A549 (cell line): ENCODE measurements at regions not wholly inside any gene's neighbourhood (a gene's known extent, or its start where the extent isn't known, plus 50 kb on each side); places are given as distances from the start of the nearest gene placed in this dataset.
A peak's percentile ranks its signal among the peaks of the same experiment; 100 is the strongest.

Experiments
- ATAC-seq, 2 experiments: fragments of 200-7000 bp in 1 of 2; fragments of >200 bp in 1 of 2; cut with Nextera tagmentation in 1 of 2; cut with Tn5 transposase in 1 of 2; 3 replicates each; pipeline versions ENCODE4 v1.8.0 to v1.9.1; 2018 to 2020; ENCODE audit warnings: mild to moderate bottlenecking in 1 of 2, moderate library complexity in 1 of 2
- CTCF ChIA-PET: fragments of 300-600 bp; sonication (Branson Sonifier 250); formaldehyde crosslinking; extraction: SDS; loops from one replicate; lab custom pipeline; 2021; ENCODE audit warnings: antibody characterized with exemption, inconsistent platforms; lab: Yijun Ruan, JAX
- POLR2A ChIA-PET: fragments of 350-600 bp; formaldehyde crosslinking; extraction: SDS; loops from one replicate; lab custom pipeline; 2021; ENCODE audit warnings: antibody characterized with exemption, inconsistent platforms; lab: Yijun Ruan, JAX
- DNase-seq, 2 experiments: peaks; one replicate each; pipeline versions ENCODE4 v3.0.0 to v3.0.0-alpha.2; 2011 to 2016; ENCODE audit warnings: low read depth in 1 of 2, low spot score in 1 of 2
- FAIRE-seq: peaks from 2 replicates; lab custom pipeline; 2011; peaks lifted over from hg19 to GRCh38; lab: Jason Lieb, UNC
- H3K27ac ChIP-seq, 2 experiments: fragments of >200 bp; sonication (Bioruptor Twin); formaldehyde crosslinking; 3 replicates each; pipeline ENCODE4 v1.5.1; 2016 to 2017
- H3K4me1 ChIP-seq: fragments of >200 bp; sonication (Bioruptor Twin); formaldehyde crosslinking; 3 replicates; pipeline ENCODE4 v1.6.1; 2016
- H3K4me2 ChIP-seq: fragments of >200 bp; sonication (Bioruptor Twin); formaldehyde crosslinking; 3 replicates; pipeline ENCODE4 v1.6.1; 2016
- H3K4me3 ChIP-seq: fragments of >200 bp; sonication (Bioruptor Twin); formaldehyde crosslinking; 3 replicates; pipeline ENCODE4 v1.5.1; 2016
- H3K9me3 ChIP-seq: fragments of >200 bp; sonication (Bioruptor Twin); formaldehyde crosslinking; 3 replicates; pipeline ENCODE4 v1.6.1; 2016
- BCL3 ChIP-seq: fragments of >200 bp; sonication (Bioruptor Twin); formaldehyde crosslinking; IDR thresholded peaks from 3 replicates; pipeline ENCODE4 v1.6.1; 2016
- BHLHE40 ChIP-seq: IDR thresholded peaks from 2 replicates; pipeline ENCODE4 v1.6.1; 2012; ENCODE audit warnings: low read depth, low read length, inconsistent platforms
- CBX2 ChIP-seq: fragments of 200-600 bp; sonication (generic); IDR thresholded peaks from 2 replicates; pipeline ENCODE4 v1.6.1; 2016; ENCODE audit warnings: low read depth, mild to moderate bottlenecking, borderline replicate concordance
- CHD4 ChIP-seq: fragments of 200-600 bp; sonication (generic); IDR thresholded peaks from 2 replicates; pipeline ENCODE4 v1.6.1; 2016; ENCODE audit warnings: antibody characterized with exemption, mild to moderate bottlenecking, borderline replicate concordance
- EHF ChIP-seq: fragments of 250-450 bp; sonication (Bioruptor Pico); IDR thresholded peaks from 2 replicates; pipeline ENCODE4 v1.5.0; 2020; ENCODE audit warnings: mild to moderate bottlenecking
- FOSL2 ChIP-seq, 2 experiments: fragments of 450-650 bp in 1 of 2; fragments of >200 bp in 1 of 2; sonication (Bioruptor Twin) in 1 of 2; formaldehyde crosslinking; IDR thresholded peaks; 2 replicates each; pipeline versions ENCODE4 v1.5.0 to v1.6.1; 2016 to 2020; ENCODE audit warnings: mild to moderate bottlenecking in 1 of 2, moderate library complexity in 1 of 2
- FOXS1 ChIP-seq: fragments of 250-450 bp; sonication (Bioruptor Pico); IDR thresholded peaks from 2 replicates; pipeline ENCODE4 v1.5.0; 2020; ENCODE audit warnings: mild to moderate bottlenecking, moderate library complexity
- GATA3 ChIP-seq: IDR thresholded peaks from 2 replicates; pipeline ENCODE4 v1.6.1; 2012; ENCODE audit warnings: borderline replicate concordance
- HES2 ChIP-seq: fragments of >200 bp; sonication (Bioruptor Twin); formaldehyde crosslinking; IDR thresholded peaks from 2 replicates; pipeline ENCODE4 v1.6.1; 2016
- HEYL ChIP-seq: fragments of 250-450 bp; sonication (Bioruptor Pico); IDR thresholded peaks from 2 replicates; pipeline ENCODE4 v1.8.0; 2021; ENCODE audit warnings: mild to moderate bottlenecking, moderate library complexity
- HOXA7 ChIP-seq: fragments of 250-450 bp; sonication (Bioruptor Pico); IDR thresholded peaks from 2 replicates; pipeline ENCODE4 v1.5.0; 2020; ENCODE audit warnings: mild to moderate bottlenecking, moderate library complexity
- JUNB ChIP-seq: fragments of >200 bp; sonication (Bioruptor Twin); formaldehyde crosslinking; IDR thresholded peaks from 2 replicates; pipeline ENCODE4 v1.6.1; 2016
- KDM1A ChIP-seq: fragments of 200-600 bp; sonication (generic); IDR thresholded peaks from 2 replicates; pipeline ENCODE4 v1.6.1; 2016; ENCODE audit warnings: low read depth, mild to moderate bottlenecking
- NPAS2 ChIP-seq: fragments of 250-450 bp; sonication (Bioruptor Pico); IDR thresholded peaks from 2 replicates; pipeline ENCODE4 v1.8.0; 2022; ENCODE audit warnings: mild to moderate bottlenecking, moderate library complexity, borderline replicate concordance
- NR3C1 ChIP-seq: fragments of >200 bp; sonication (Bioruptor Twin); formaldehyde crosslinking; IDR thresholded peaks from 3 replicates; pipeline ENCODE4 v1.6.1; 2017
- PBX3 ChIP-seq: IDR thresholded peaks from 2 replicates; pipeline ENCODE4 v1.6.1; 2012
- PHF8 ChIP-seq: fragments of 200-600 bp; sonication (generic); IDR thresholded peaks from 2 replicates; pipeline ENCODE4 v1.6.1; 2016; ENCODE audit warnings: low read depth, mild to moderate bottlenecking, antibody characterized with exemption, moderate library complexity, borderline replicate concordance
- POLR2A ChIP-seq: IDR thresholded peaks from 2 replicates; pipeline ENCODE4 v1.6.1; 2012; ENCODE audit warnings: mild to moderate bottlenecking, low read length
- RARB ChIP-seq: fragments of 250-450 bp; sonication (Bioruptor Pico); IDR thresholded peaks from 2 replicates; pipeline ENCODE4 v1.8.0; 2021; ENCODE audit warnings: mild to moderate bottlenecking, moderate library complexity
- RCOR1 ChIP-seq: fragments of 150-350 bp; IDR thresholded peaks from 2 replicates; pipeline ENCODE4 v1.6.1; 2014; ENCODE audit warnings: antibody characterized with exemption, low read length, low read depth
- RFX5 ChIP-seq: fragments of 450-650 bp; IDR thresholded peaks from 2 replicates; pipeline ENCODE4 v1.7.1; 2014; ENCODE audit warnings: antibody characterized with exemption, mild to moderate bottlenecking, moderate library complexity
- TFCP2L1 ChIP-seq: fragments of 250-450 bp; sonication (Bioruptor Pico); IDR thresholded peaks from 2 replicates; pipeline ENCODE4 v1.5.0; 2021; ENCODE audit warnings: mild to moderate bottlenecking
- TP53 ChIP-seq: fragments of 250-450 bp; sonication (Bioruptor Pico); IDR thresholded peaks from 2 replicates; pipeline ENCODE4 v1.5.0; 2021; ENCODE audit warnings: mild to moderate bottlenecking, moderate library complexity
- USF2 ChIP-seq: fragments of 450-650 bp; IDR thresholded peaks from 2 replicates; pipeline ENCODE4 v1.6.1; 2014; ENCODE audit warnings: antibody characterized with exemption
- ZC3H11A ChIP-seq: fragments of 450-650 bp; IDR thresholded peaks from 2 replicates; pipeline ENCODE4 v1.6.1; 2014; ENCODE audit warnings: antibody characterized with exemption, mild to moderate bottlenecking
- ZSCAN20 ChIP-seq: fragments of 250-450 bp; sonication (Bioruptor Pico); IDR thresholded peaks from 2 replicates; pipeline ENCODE4 v1.8.0; 2022; ENCODE audit warnings: mild to moderate bottlenecking, moderate library complexity
- WGBS: methylation state at CpG from one replicate; pipeline ENCODE4 v1.1.6; 2017; ENCODE audit errors: missing lambda C conversion rate; 5-methylcytosine and 5-hydroxymethylcytosine counted together

GRCh38 chr6:74044417-74045096 lies 348.6 kb downstream of the CD109 start:
- no peak for FAIRE-seq

GRCh38 chr6:74041420-74041819 lies 345.4 kb downstream of the CD109 start:
- Histone ChIP-seq H3K4me3 (no peak overlapping the region), H3K27ac (no peak overlapping the region), H3K4me1 (peaks cover 10% of the 10 kb centered on the region; the same call in 2 of the 3 replicates), H3K4me2 (no peak overlapping the region), H3K9me3 (no peaks in the 10 kb centered on the region)
- TF ChIP-seq GATA3 (no peak), TP53 (no peak), FOXS1 (CRISPR knock-in tag) (no peak), ZC3H11A (no peak), USF2 (no peak), POLR2A (no peak), BCL3 (no peak), TFCP2L1 (CRISPR knock-in tag) (no peak), RCOR1 (no peak), CHD4 (no peak), FOSL2 (IDR thresholded peaks at IDR 0.05) (no peak), FOSL2 (CRISPR knock-in tag; IDR thresholded peaks at IDR 0.05) (no peak)
- ATAC-seq = no peak
- FAIRE-seq = no peak
- POLR2A ChIA-PET = no interaction called here
- no peak for DNase-seq
- WGBS = no CpG with 5 or more reads among the region's 3 CpGs
- CTCF ChIA-PET = no interaction called here

More at GRCh38 chr6:74044417-74045096, 348.6 kb downstream of the CD109 start:
- 18% methylated on average over 3 of the region's 3 CpGs for WGBS
- CTCF ChIA-PET = no interaction called here
- POLR2A ChIA-PET = no interaction called here
- peak; percentile 4 to 8 for DNase-seq
- Histone ChIP-seq H3K4me1 (peaks cover 10% of the 10 kb centered on the region; the same call in 2 of the 3 replicates), H3K4me3 (no peak overlapping the region), H3K4me2 (peak overlapping the region; percentile 38), H3K27ac (no peak overlapping the region), H3K9me3 (no peaks in the 10 kb centered on the region)
- TF ChIP-seq HEYL (CRISPR knock-in tag) (no peak), FOSL2 (IDR thresholded peaks at IDR 0.05) (no peak), FOSL2 (CRISPR knock-in tag; IDR thresholded peaks at IDR 0.05) (peak; percentile 24; the same call in 1 of the 2 replicates), JUNB (peak; percentile 48; the same call in 1 of the 2 replicates), KDM1A (no peak)
- ATAC-seq = 0 out of 6 replicates have a peak, but pooled peaks of 1 of the 2 experiments have one; percentile 45

- H3K4me3 ChIP-seq = no peak overlapping the region
- H3K4me1 ChIP-seq = no peaks in the 10 kb centered on the region
- H3K27ac ChIP-seq = no peak overlapping the region
- ChIA-PET CTCF (no interaction called here), POLR2A (no interaction called here)
- DNase-seq = no peak
- H3K4me2 ChIP-seq = no peak overlapping the region
- ATAC-seq = no peak
- no peak for TF ChIP-seq PBX3
- TF ChIP-seq CBX2 = no peak
- TF ChIP-seq PHF8 = no peak
- TF ChIP-seq RFX5 = no peak
- no peak for TF ChIP-seq BHLHE40
- TF ChIP-seq HOXA7 (CRISPR knock-in tag) = no peak
- no peak for TF ChIP-seq NPAS2 (CRISPR knock-in tag)
- TF ChIP-seq HEYL (CRISPR knock-in tag) = no peak
- TF ChIP-seq HES2 = no peak
- TF ChIP-seq BCL3 = no peak
- TF ChIP-seq ZSCAN20 (CRISPR knock-in tag) = no peak
- TF ChIP-seq NR3C1 = no peak
- TF ChIP-seq RARB (CRISPR knock-in tag) = no peak
- TF ChIP-seq ZC3H11A = no peak
- TF ChIP-seq EHF (CRISPR knock-in tag) = no peak
- 41% methylated on average over 5 of the region's 5 CpGs for WGBS
- H3K9me3 ChIP-seq = no peaks in the 10 kb centered on the region
- FAIRE-seq = no peak
Measured at GRCh38 chr6:74018825-74019224, 322.8 kb downstream of the CD109 start.
